ENCODE measurements at regions not wholly inside any gene's neighbourhood (a gene's known extent, or its start where the extent isn't known, plus 50 kb on each side); places are given as distances from the start of the nearest gene placed in this dataset.

- Histone ChIP-seq H3K4me1 (ENCODE audit: control insufficient read depth, insufficient read depth, low read depth, low read length) (no peaks in the 10 kb centered on the region), H2BK120ac (ENCODE audit: low read depth, low read length) (no peak overlapping the region)
Observed at GRCh38 chr4:159013692-159014091, 89.2 kb upstream of the RAPGEF2 start.

GRCh38 chr4:159014859-159015258 lies 88.0 kb upstream of the RAPGEF2 start:
- no peak overlapping the region for H2BK15ac ChIP-seq (ENCODE audit: low read depth, poor library complexity, severe bottlenecking)
- no peak overlapping the region for H3K23ac ChIP-seq (ENCODE audit: low read length in 2 of 2)
- 79% methylated on average over 4 of the region's 4 CpGs for WGBS
- no peak for DNase-seq
- H3K14ac ChIP-seq (ENCODE audit: low read length in 2 of 2) = no peak overlapping the region
- no peaks in the 10 kb centered on the region for H3K36me3 ChIP-seq (ENCODE audit: control insufficient read depth in 1 of 2, insufficient read depth in 2 of 2, low read depth in 1 of 2, low read length in 2 of 2)
- H3K27ac ChIP-seq (ENCODE audit: low read length, poor library complexity, severe bottlenecking) = no peak overlapping the region
- no peak overlapping the region for H2BK12ac ChIP-seq (ENCODE audit: low read length in 2 of 2)
- no peak overlapping the region for H2AFZ ChIP-seq (ENCODE audit: low read depth, low read length)
- H3K27me3 ChIP-seq (ENCODE audit: control insufficient read depth in 1 of 2, insufficient read depth in 1 of 2, low read length in 2 of 2) = no peaks in the 10 kb centered on the region
- no peak overlapping the region for H3K4me2 ChIP-seq (ENCODE audit: low read length, poor library complexity, severe bottlenecking)
- H3K4me3 ChIP-seq (ENCODE audit: insufficient read depth in 1 of 2, low read depth in 1 of 2, low read length in 2 of 2) = no peak overlapping the region
- no peak overlapping the region for H2BK5ac ChIP-seq (ENCODE audit: low read depth, low read length, poor library complexity, severe bottlenecking)
- H3K4me1 ChIP-seq (ENCODE audit: control insufficient read depth, insufficient read depth, low read depth, low read length) = no peaks in the 10 kb centered on the region
- no peak overlapping the region for H3K4ac ChIP-seq (ENCODE audit: low read depth in 1 of 2, low read length in 2 of 2)
- H4K8ac ChIP-seq (ENCODE audit: low read length) = no peak overlapping the region
- H3K9ac ChIP-seq (ENCODE audit: low read length) = peak overlapping the region; percentile 39
- no peak overlapping the region for H3K18ac ChIP-seq (ENCODE audit: low read depth in 1 of 2, low read length in 2 of 2)
- no peak overlapping the region for H2BK120ac ChIP-seq (ENCODE audit: low read depth, low read length)
- no peak overlapping the region for H4K91ac ChIP-seq (ENCODE audit: low read length)
- no peaks in the 10 kb centered on the region for H3K9me3 ChIP-seq (ENCODE audit: control insufficient read depth, low read length)
- H2AK5ac ChIP-seq (ENCODE audit: low read length, severe bottlenecking) = no peak overlapping the region
- no peaks in the 10 kb centered on the region for H3K79me1 ChIP-seq (replicated peaks; ENCODE audit: low read length, poor library complexity, severe bottlenecking)

More at GRCh38 chr4:159013692-159014091, 89.2 kb upstream of the RAPGEF2 start:
- no peak overlapping the region for H3K18ac ChIP-seq (ENCODE audit: low read depth in 1 of 2, low read length in 2 of 2)
- H2BK15ac ChIP-seq (ENCODE audit: low read depth, poor library complexity, severe bottlenecking) = no peak overlapping the region
- H3K4me3 ChIP-seq (ENCODE audit: insufficient read depth in 1 of 2, low read depth in 1 of 2, low read length in 2 of 2) = no peak overlapping the region
- H3K9me3 ChIP-seq (ENCODE audit: control insufficient read depth, low read length) = no peaks in the 10 kb centered on the region
- H3K36me3 ChIP-seq (ENCODE audit: control insufficient read depth in 1 of 2, insufficient read depth in 2 of 2, low read depth in 1 of 2, low read length in 2 of 2) = no peaks in the 10 kb centered on the region
- H3K23ac ChIP-seq (ENCODE audit: low read length in 2 of 2) = no peak overlapping the region
- no peak for DNase-seq
- no peak overlapping the region for H3K14ac ChIP-seq (ENCODE audit: low read length in 2 of 2)
- no peak overlapping the region for H3K27ac ChIP-seq (ENCODE audit: low read length, poor library complexity, severe bottlenecking)
- H2BK5ac ChIP-seq (ENCODE audit: low read depth, low read length, poor library complexity, severe bottlenecking) = no peak overlapping the region
- no peak overlapping the region for H2AK5ac ChIP-seq (ENCODE audit: low read length, severe bottlenecking)
- H3K9ac ChIP-seq (ENCODE audit: low read length) = no peak overlapping the region
- H4K8ac ChIP-seq (ENCODE audit: low read length) = no peak overlapping the region
- H4K91ac ChIP-seq (ENCODE audit: low read length) = no peak overlapping the region
- no peak overlapping the region for H3K4me2 ChIP-seq (ENCODE audit: low read length, poor library complexity, severe bottlenecking)
- H2BK12ac ChIP-seq (ENCODE audit: low read length in 2 of 2) = no peak overlapping the region
- no peak overlapping the region for H3K4ac ChIP-seq (ENCODE audit: low read depth in 1 of 2, low read length in 2 of 2)
- no peaks in the 10 kb centered on the region for H3K27me3 ChIP-seq (ENCODE audit: control insufficient read depth in 1 of 2, insufficient read depth in 1 of 2, low read length in 2 of 2)
- H3K79me1 ChIP-seq (replicated peaks; ENCODE audit: low read length, poor library complexity, severe bottlenecking) = no peaks in the 10 kb centered on the region
- no peak overlapping the region for H2AFZ ChIP-seq (ENCODE audit: low read depth, low read length)

GRCh38 chr4:159015841-159016240 lies 87.0 kb upstream of the RAPGEF2 start:
- no peak overlapping the region for H2BK12ac ChIP-seq (ENCODE audit: low read length in 2 of 2)
- H2AK5ac ChIP-seq (ENCODE audit: low read length, severe bottlenecking) = no peak overlapping the region
- no peak overlapping the region for H3K14ac ChIP-seq (ENCODE audit: low read length in 2 of 2)
- WGBS = 100% methylated on average over 2 of the region's 5 CpGs
- no peak overlapping the region for H4K91ac ChIP-seq (ENCODE audit: low read length)
- no peak overlapping the region for H2BK15ac ChIP-seq (ENCODE audit: low read depth, poor library complexity, severe bottlenecking)
- no peak overlapping the region for H3K18ac ChIP-seq (ENCODE audit: low read depth in 1 of 2, low read length in 2 of 2)
- no peaks in the 10 kb centered on the region for H3K36me3 ChIP-seq (ENCODE audit: control insufficient read depth in 1 of 2, insufficient read depth in 2 of 2, low read depth in 1 of 2, low read length in 2 of 2)
- no peaks in the 10 kb centered on the region for H3K27me3 ChIP-seq (ENCODE audit: control insufficient read depth in 1 of 2, insufficient read depth in 1 of 2, low read length in 2 of 2)
- no peak overlapping the region for H2BK5ac ChIP-seq (ENCODE audit: low read depth, low read length, poor library complexity, severe bottlenecking)
- no peak overlapping the region for H2BK120ac ChIP-seq (ENCODE audit: low read depth, low read length)
- no peak for DNase-seq
- no peak overlapping the region for H2AFZ ChIP-seq (ENCODE audit: low read depth, low read length)
- no peak overlapping the region for H4K8ac ChIP-seq (ENCODE audit: low read length)
- H3K23ac ChIP-seq (ENCODE audit: low read length in 2 of 2) = no peak overlapping the region
- no peaks in the 10 kb centered on the region for H3K4me1 ChIP-seq (ENCODE audit: control insufficient read depth, insufficient read depth, low read depth, low read length)
- no peak overlapping the region for H3K4me2 ChIP-seq (ENCODE audit: low read length, poor library complexity, severe bottlenecking)
- H3K9ac ChIP-seq (ENCODE audit: low read length) = peak overlapping the region; percentile 39
- H3K27ac ChIP-seq (ENCODE audit: low read length, poor library complexity, severe bottlenecking) = no peak overlapping the region
- H3K9me3 ChIP-seq (ENCODE audit: control insufficient read depth, low read length) = no peaks in the 10 kb centered on the region
- no peaks in the 10 kb centered on the region for H3K79me1 ChIP-seq (replicated peaks; ENCODE audit: low read length, poor library complexity, severe bottlenecking)
- H3K4ac ChIP-seq (ENCODE audit: low read depth in 1 of 2, low read length in 2 of 2) = no peak overlapping the region
- H3K4me3 ChIP-seq (ENCODE audit: insufficient read depth in 1 of 2, low read depth in 1 of 2, low read length in 2 of 2) = no peak overlapping the region

- Histone ChIP-seq H3K23ac (ENCODE audit: low read length in 2 of 2) (no peak overlapping the region), H3K18ac (ENCODE audit: low read depth in 1 of 2, low read length in 2 of 2) (no peak overlapping the region), H2AK5ac (ENCODE audit: low read length, severe bottlenecking) (no peak overlapping the region), H3K4me3 (ENCODE audit: insufficient read depth in 1 of 2, low read depth in 1 of 2, low read length in 2 of 2) (no peak overlapping the region), H2BK120ac (ENCODE audit: low read depth, low read length) (no peak overlapping the region), H2AFZ (ENCODE audit: low read depth, low read length) (no peak overlapping the region), H2BK15ac (ENCODE audit: low read depth, poor library complexity, severe bottlenecking) (no peak overlapping the region), H4K8ac (ENCODE audit: low read length) (no peak overlapping the region), H3K4ac (ENCODE audit: low read depth in 1 of 2, low read length in 2 of 2) (no peak overlapping the region), H3K27ac (ENCODE audit: low read length, poor library complexity, severe bottlenecking) (peak overlapping the region; percentile 81), H3K9me3 (ENCODE audit: control insufficient read depth, low read length) (no peaks in the 10 kb centered on the region), H3K79me1 (replicated peaks; ENCODE audit: low read length, poor library complexity, severe bottlenecking) (no peaks in the 10 kb centered on the region), H3K9ac (ENCODE audit: low read length) (no peak overlapping the region), H3K36me3 (ENCODE audit: control insufficient read depth in 1 of 2, insufficient read depth in 2 of 2, low read depth in 1 of 2, low read length in 2 of 2) (no peaks in the 10 kb centered on the region), H3K4me2 (ENCODE audit: low read length, poor library complexity, severe bottlenecking) (peak overlapping the region; percentile 29), H3K4me1 (ENCODE audit: control insufficient read depth, insufficient read depth, low read depth, low read length) (no peaks in the 10 kb centered on the region), H3K14ac (ENCODE audit: low read length in 2 of 2) (no peak overlapping the region), H2BK12ac (ENCODE audit: low read length in 2 of 2) (no peak overlapping the region), H2BK5ac (ENCODE audit: low read depth, low read length, poor library complexity, severe bottlenecking) (no peak overlapping the region), H4K91ac (ENCODE audit: low read length) (no peak overlapping the region), H3K27me3 (ENCODE audit: control insufficient read depth in 1 of 2, insufficient read depth in 1 of 2, low read length in 2 of 2) (no peaks in the 10 kb centered on the region)
- peak; percentile 26 for DNase-seq
- 31% methylated on average over 8 of the region's 8 CpGs for WGBS
Observed at GRCh38 chr4:159016593-159017024, 86.3 kb upstream of the RAPGEF2 start.

Measured in mesenchymal stem cell (in vitro differentiated cells and primary cell).